DND-41 (cell line): ENCODE measurements at regions not wholly inside any gene's neighbourhood (a gene's known extent, or its start where the extent isn't known, plus 50 kb on each side); places are given as distances from the start of the nearest gene placed in this dataset.

Experiments
- EZH2 ChIP-seq: IDR thresholded peaks from 3 replicates; pipeline ENCODE4 v1.6.1; 2012; ENCODE audit warnings: borderline replicate concordance, low read depth, mild to moderate bottlenecking, moderate library complexity, low read length, inconsistent platforms; ENCODE audit not compliant: severe bottlenecking
- TF ChIP-seq, protein P1 (sequence below): IDR thresholded peaks from 2 replicates; pipeline ENCODE4 v1.5.1; 2012; ENCODE audit warnings: borderline replicate concordance, low read length, moderate library complexity, mild to moderate bottlenecking; ENCODE audit not compliant: poor library complexity, severe bottlenecking; ENCODE audit errors: extremely low read depth

DNA sequence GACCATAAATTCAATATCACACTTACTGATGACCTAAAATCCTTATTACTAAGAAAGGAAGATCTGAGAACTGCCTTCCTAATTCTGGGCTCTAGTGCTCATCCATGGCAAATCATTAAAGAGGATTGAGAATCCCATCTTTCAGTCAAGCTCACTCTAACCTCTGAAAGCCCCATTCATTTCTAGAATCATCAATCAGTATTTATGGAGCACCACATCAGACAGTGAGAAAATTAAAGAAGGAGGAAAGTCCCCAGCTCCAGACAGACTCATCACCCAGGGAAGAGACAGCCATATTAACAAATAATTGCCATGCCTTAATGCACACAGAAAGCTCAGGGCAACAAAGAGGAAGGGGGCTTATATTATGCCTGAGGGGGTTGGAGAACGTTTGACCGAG, 256.1 kb upstream of the SOX9 start:
- TF ChIP-seq EZH2, result no peak
- TF ChIP-seq, protein P1, sequence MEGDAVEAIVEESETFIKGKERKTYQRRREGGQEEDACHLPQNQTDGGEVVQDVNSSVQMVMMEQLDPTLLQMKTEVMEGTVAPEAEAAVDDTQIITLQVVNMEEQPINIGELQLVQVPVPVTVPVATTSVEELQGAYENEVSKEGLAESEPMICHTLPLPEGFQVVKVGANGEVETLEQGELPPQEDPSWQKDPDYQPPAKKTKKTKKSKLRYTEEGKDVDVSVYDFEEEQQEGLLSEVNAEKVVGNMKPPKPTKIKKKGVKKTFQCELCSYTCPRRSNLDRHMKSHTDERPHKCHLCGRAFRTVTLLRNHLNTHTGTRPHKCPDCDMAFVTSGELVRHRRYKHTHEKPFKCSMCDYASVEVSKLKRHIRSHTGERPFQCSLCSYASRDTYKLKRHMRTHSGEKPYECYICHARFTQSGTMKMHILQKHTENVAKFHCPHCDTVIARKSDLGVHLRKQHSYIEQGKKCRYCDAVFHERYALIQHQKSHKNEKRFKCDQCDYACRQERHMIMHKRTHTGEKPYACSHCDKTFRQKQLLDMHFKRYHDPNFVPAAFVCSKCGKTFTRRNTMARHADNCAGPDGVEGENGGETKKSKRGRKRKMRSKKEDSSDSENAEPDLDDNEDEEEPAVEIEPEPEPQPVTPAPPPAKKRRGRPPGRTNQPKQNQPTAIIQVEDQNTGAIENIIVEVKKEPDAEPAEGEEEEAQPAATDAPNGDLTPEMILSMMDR, result no peak
